ENCODE measurements at regions not wholly inside any gene's neighbourhood (a gene's known extent, or its start where the extent isn't known, plus 50 kb on each side); places are given as distances from the start of the nearest gene placed in this dataset.

- no peak overlapping the region for H3K4me3 Mint-ChIP-seq
- ChIA-PET POLR2A (no interaction called here), CTCF (interaction anchor here (0.6 kb wide), 1 partner anchor 124 kb away, joined by 3 read pairs; no protein-coding TSS in a partner anchor)
Observed at GRCh38 chr4:20433097-20433705, 181.5 kb downstream of the SLIT2 start.

DNA sequence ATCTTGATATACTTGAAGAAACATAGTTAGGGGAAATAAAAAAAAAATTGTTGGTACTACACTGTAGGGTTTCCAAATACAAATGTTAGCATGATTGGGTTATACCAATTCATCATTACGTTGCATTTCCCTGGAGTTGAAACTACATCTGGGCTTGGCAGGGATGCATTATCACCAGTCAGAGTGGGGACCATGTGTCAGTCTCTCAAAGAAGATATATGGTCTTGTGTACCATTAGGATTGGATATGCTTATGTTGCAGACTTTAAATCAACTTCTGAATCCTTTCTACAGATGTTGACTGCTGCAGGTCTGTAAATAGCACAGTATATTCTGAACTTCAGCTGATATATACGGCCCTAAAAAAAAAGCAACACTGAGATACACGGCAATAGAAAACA is 188.5 kb downstream of the SLIT2 start:
- no peaks in the 10 kb centered on the region for H3K36me3 ChIP-seq (ENCODE audit: control insufficient read depth in 2 of 3, insufficient read depth in 3 of 3, low read length in 3 of 3)
- DNase-seq, result no peak
- H3K27ac ChIP-seq (ENCODE audit: low read depth, low read length), result no peak overlapping the region
- Mint-ChIP-seq H3K27ac (no peak overlapping the region), H3K4me3 (no peak overlapping the region), H3K27me3 (no peaks in the 10 kb centered on the region), H3K9me3 (peaks cover 0 to 6% (median 0%) of the 10 kb centered on the region in 11 donors), H3K36me3 (no peaks in the 10 kb centered on the region), H3K4me1 (no peaks in the 10 kb centered on the region)
- H3K9me3 ChIP-seq (ENCODE audit: control insufficient read depth in 2 of 3, low read length in 3 of 3), result no peaks in the 10 kb centered on the region
- H3K4me3 ChIP-seq (ENCODE audit: low read length), result no peak overlapping the region
- no peaks in the 10 kb centered on the region for H3K4me1 ChIP-seq (ENCODE audit: control insufficient read depth in 2 of 2, insufficient read depth in 2 of 2, low read length in 2 of 2)
- ATAC-seq, result no peak
- POLR2A ChIA-PET, result no interaction called here
- intact Hi-C loops (cut with micrococcal nuclease), result no loop called here
- CTCF ChIA-PET, result no interaction called here
- no peaks in the 10 kb centered on the region for H3K27me3 ChIP-seq (ENCODE audit: control insufficient read depth in 2 of 2, insufficient read depth in 2 of 2, low read length in 2 of 2)

More at GRCh38 chr4:20433097-20433705, 181.5 kb downstream of the SLIT2 start:
- intact Hi-C loops (cut with micrococcal nuclease), result no loop called here
- no peak overlapping the region for H3K4me3 ChIP-seq (ENCODE audit: low read length)
- no peaks in the 10 kb centered on the region for H3K36me3 ChIP-seq (ENCODE audit: control insufficient read depth in 2 of 3, insufficient read depth in 3 of 3, low read length in 3 of 3)
- H3K4me1 ChIP-seq (ENCODE audit: control insufficient read depth in 2 of 2, insufficient read depth in 2 of 2, low read length in 2 of 2), result no peaks in the 10 kb centered on the region
- Mint-ChIP-seq H3K27ac (no peak overlapping the region), H3K36me3 (no peaks in the 10 kb centered on the region), H3K27me3 (peaks cover 0 to 3% (median 0%) of the 10 kb centered on the region in 5 donors), H3K9me3 (peaks cover 0 to 3% (median 0%) of the 10 kb centered on the region in 11 donors), H3K4me1 (no peaks in the 10 kb centered on the region)
- ATAC-seq (no peak), DNase-seq (no peak)
- H3K9me3 ChIP-seq (ENCODE audit: control insufficient read depth in 2 of 3, low read length in 3 of 3), result no peaks in the 10 kb centered on the region
- no peak overlapping the region for H3K27ac ChIP-seq (ENCODE audit: low read depth, low read length)
- H3K27me3 ChIP-seq (ENCODE audit: control insufficient read depth in 2 of 2, insufficient read depth in 2 of 2, low read length in 2 of 2), result no peaks in the 10 kb centered on the region

GRCh38 chr4:20443015-20443805 is 191.5 kb downstream of the SLIT2 start:
- H3K27ac Mint-ChIP-seq, result no peak overlapping the region
- no peaks in the 10 kb centered on the region for H3K27me3 ChIP-seq (ENCODE audit: control insufficient read depth in 2 of 2, insufficient read depth in 2 of 2, low read length in 2 of 2)
- no peaks in the 10 kb centered on the region for H3K9me3 ChIP-seq (ENCODE audit: control insufficient read depth in 2 of 3, low read length in 3 of 3)
- ATAC-seq (no peak), DNase-seq (no peak)
- intact Hi-C loops (cut with micrococcal nuclease), result no loop called here
- H3K4me3 Mint-ChIP-seq, result no peak overlapping the region
- H3K4me3 ChIP-seq (ENCODE audit: low read length), result no peak overlapping the region
- peaks cover 0 to 4% (median 0%) of the 10 kb centered on the region in 5 donors for H3K36me3 Mint-ChIP-seq
- CTCF ChIA-PET, result no interaction called here
- H3K4me1 ChIP-seq (ENCODE audit: control insufficient read depth in 2 of 2, insufficient read depth in 2 of 2, low read length in 2 of 2), result no peaks in the 10 kb centered on the region
- no peaks in the 10 kb centered on the region for H3K4me1 Mint-ChIP-seq
- peaks cover 0 to 3% (median 0%) of the 10 kb centered on the region in 5 donors for H3K27me3 Mint-ChIP-seq
- POLR2A ChIA-PET, result no interaction called here
- no peak overlapping the region for H3K27ac ChIP-seq (ENCODE audit: low read depth, low read length)
- no peaks in the 10 kb centered on the region for H3K36me3 ChIP-seq (ENCODE audit: control insufficient read depth in 2 of 3, insufficient read depth in 3 of 3, low read length in 3 of 3)
- peaks cover 0 to 3% (median 0%) of the 10 kb centered on the region in 11 donors for H3K9me3 Mint-ChIP-seq

DNA sequence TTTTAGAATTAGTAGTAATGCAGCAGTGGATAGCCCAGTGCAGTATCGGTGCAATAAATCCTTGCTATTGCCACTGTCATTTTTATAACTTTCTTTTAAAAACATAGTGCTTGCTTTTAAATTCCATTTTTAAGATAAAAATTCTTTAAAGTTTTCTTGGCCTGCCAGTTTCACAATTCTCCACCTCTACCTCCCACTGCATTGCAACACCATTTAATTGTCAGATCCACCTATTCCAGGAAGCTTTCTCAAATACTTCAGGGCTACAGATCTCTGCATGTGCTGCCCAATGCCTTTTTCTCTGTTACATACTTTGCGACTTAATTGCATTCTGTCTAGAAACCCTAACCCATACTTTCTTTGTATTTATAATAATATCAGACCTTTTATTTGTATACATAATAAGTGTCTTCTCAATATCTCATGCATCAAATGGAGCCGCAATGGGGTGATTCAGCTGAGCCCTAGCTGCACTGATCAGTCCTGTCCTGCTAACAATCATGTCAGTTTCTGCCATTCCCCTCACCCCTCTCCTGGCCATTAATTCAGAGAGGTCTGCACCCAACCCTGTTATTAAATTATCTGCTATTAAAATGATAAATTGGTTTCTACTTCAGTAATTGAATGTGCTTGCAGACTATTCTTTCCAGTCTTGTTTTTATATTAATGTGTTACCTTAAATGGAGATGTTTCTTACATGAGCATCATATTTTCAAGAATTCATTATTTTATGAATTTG is 193.1 kb downstream of the SLIT2 start:
- H3K9me3 ChIP-seq (ENCODE audit: control insufficient read depth in 2 of 3, low read length in 3 of 3), result no peaks in the 10 kb centered on the region
- ChIA-PET POLR2A (no interaction called here), CTCF (no interaction called here)
- Mint-ChIP-seq H3K27me3 (peaks cover 0 to 3% (median 0%) of the 10 kb centered on the region in 5 donors), H3K9me3 (peaks cover 0 to 3% (median 0%) of the 10 kb centered on the region in 11 donors), H3K36me3 (peaks cover 0 to 4% (median 0%) of the 10 kb centered on the region in 5 donors), H3K4me3 (no peak overlapping the region), H3K4me1 (no peaks in the 10 kb centered on the region), H3K27ac (no peak overlapping the region)
- H3K27ac ChIP-seq (ENCODE audit: low read depth, low read length), result no peak overlapping the region
- ATAC-seq, result no peak
- H3K36me3 ChIP-seq (ENCODE audit: control insufficient read depth in 2 of 3, insufficient read depth in 3 of 3, low read length in 3 of 3), result no peaks in the 10 kb centered on the region
- no peak overlapping the region for H3K4me3 ChIP-seq (ENCODE audit: low read length)
- H3K27me3 ChIP-seq (ENCODE audit: control insufficient read depth in 2 of 2, insufficient read depth in 2 of 2, low read length in 2 of 2), result no peaks in the 10 kb centered on the region
- no peaks in the 10 kb centered on the region for H3K4me1 ChIP-seq (ENCODE audit: control insufficient read depth in 2 of 2, insufficient read depth in 2 of 2, low read length in 2 of 2)
- intact Hi-C loops (cut with micrococcal nuclease), result no loop called here
- no peak for DNase-seq

GRCh38 chr4:20445933-20446723 is 194.4 kb downstream of the SLIT2 start:
- Mint-ChIP-seq H3K36me3 (peaks cover 0 to 4% (median 0%) of the 10 kb centered on the region in 5 donors), H3K9me3 (peaks cover 0 to 3% (median 0%) of the 10 kb centered on the region in 11 donors), H3K4me1 (no peaks in the 10 kb centered on the region), H3K4me3 (no peak overlapping the region), H3K27me3 (peaks cover 0 to 3% (median 0%) of the 10 kb centered on the region in 5 donors), H3K27ac (no peak overlapping the region)
- H3K4me1 ChIP-seq (ENCODE audit: control insufficient read depth in 2 of 2, insufficient read depth in 2 of 2, low read length in 2 of 2), result no peaks in the 10 kb centered on the region
- no peaks in the 10 kb centered on the region for H3K36me3 ChIP-seq (ENCODE audit: control insufficient read depth in 2 of 3, insufficient read depth in 3 of 3, low read length in 3 of 3)
- no peak overlapping the region for H3K4me3 ChIP-seq (ENCODE audit: low read length)
- DNase-seq, result no peak
- H3K27ac ChIP-seq (ENCODE audit: low read depth, low read length), result no peak overlapping the region
- intact Hi-C loops (cut with micrococcal nuclease), result no loop called here
- no peaks in the 10 kb centered on the region for H3K27me3 ChIP-seq (ENCODE audit: control insufficient read depth in 2 of 2, insufficient read depth in 2 of 2, low read length in 2 of 2)
- no peaks in the 10 kb centered on the region for H3K9me3 ChIP-seq (ENCODE audit: control insufficient read depth in 2 of 3, low read length in 3 of 3)
- ATAC-seq, result no peak
- POLR2A ChIA-PET, result no interaction called here
- CTCF ChIA-PET, result no interaction called here

- Mint-ChIP-seq H3K27me3 (peaks cover 0 to 3% (median 0%) of the 10 kb centered on the region in 5 donors), H3K4me3 (no peak overlapping the region), H3K36me3 (peaks cover 0 to 4% (median 0%) of the 10 kb centered on the region in 5 donors), H3K4me1 (no peaks in the 10 kb centered on the region), H3K27ac (no peak overlapping the region), H3K9me3 (peaks cover 0 to 3% (median 0%) of the 10 kb centered on the region in 11 donors)
- CTCF ChIA-PET, result no interaction called here
- no peak overlapping the region for H3K27ac ChIP-seq (ENCODE audit: low read depth, low read length)
- DNase-seq (no peak), ATAC-seq (no peak)
- H3K4me3 ChIP-seq (ENCODE audit: low read length), result no peak overlapping the region
- POLR2A ChIA-PET, result no interaction called here
- intact Hi-C loops (cut with micrococcal nuclease), result no loop called here
- no peaks in the 10 kb centered on the region for H3K9me3 ChIP-seq (ENCODE audit: control insufficient read depth in 2 of 3, low read length in 3 of 3)
- H3K36me3 ChIP-seq (ENCODE audit: control insufficient read depth in 2 of 3, insufficient read depth in 3 of 3, low read length in 3 of 3), result no peaks in the 10 kb centered on the region
- H3K4me1 ChIP-seq (ENCODE audit: control insufficient read depth in 2 of 2, insufficient read depth in 2 of 2, low read length in 2 of 2), result no peaks in the 10 kb centered on the region
- H3K27me3 ChIP-seq (ENCODE audit: control insufficient read depth in 2 of 2, insufficient read depth in 2 of 2, low read length in 2 of 2), result no peaks in the 10 kb centered on the region
Observed at GRCh38 chr4:20447103-20447502, 195.4 kb downstream of the SLIT2 start.

Data from naive thymus-derived CD4-positive, alpha-beta T cell (primary cell).